Stomach smooth muscle (tissue), 2 donors: ENCODE measurements at regions not wholly inside any gene's neighbourhood (a gene's known extent, or its start where the extent isn't known, plus 50 kb on each side); places are given as distances from the start of the nearest gene placed in this dataset.
"Not testable (repeated sequence)": the region's sequence is repeated elsewhere in the genome, so short reads cannot be mapped to it uniquely, and the experiment has no call there.

ENCODE experiments used
- H3K27ac ChIP-seq: one replicate; pipeline ENCODE4 v1.7.0; 2013; ENCODE audit warnings: mild to moderate bottlenecking, low read length, inconsistent platforms
- H3K27me3 ChIP-seq, 2 donors: one replicate each; pipeline ENCODE4 v1.7.0; 2013; ENCODE audit warnings: low read length in 2 of 2; ENCODE audit not compliant: insufficient read depth in 2 of 2, control insufficient read depth in 1 of 2
- H3K36me3 ChIP-seq, 2 donors: one replicate each; pipeline ENCODE4 v1.7.0; 2013; ENCODE audit warnings: low read length in 2 of 2; ENCODE audit not compliant: control insufficient read depth in 2 of 2, insufficient read depth in 2 of 2
- H3K4me1 ChIP-seq: one replicate; pipeline ENCODE4 v1.7.0; 2013; ENCODE audit warnings: low read length; ENCODE audit not compliant: control insufficient read depth, insufficient read depth
- H3K4me3 ChIP-seq, 2 donors: one replicate each; pipeline ENCODE4 v1.7.0; 2013; ENCODE audit warnings: low read length in 2 of 2
- H3K9ac ChIP-seq, 2 donors: one replicate each; pipeline ENCODE4 v1.7.0; 2013; ENCODE audit warnings: low read length in 2 of 2, mild to moderate bottlenecking in 1 of 2
- H3K9me3 ChIP-seq, 2 donors: one replicate each; pipeline ENCODE4 v1.7.0; 2013; ENCODE audit warnings: low read length in 2 of 2; ENCODE audit not compliant: control insufficient read depth in 2 of 2
- donor health status: healthy.
- donor health status: Pancreatic carcinoma.

DNA sequence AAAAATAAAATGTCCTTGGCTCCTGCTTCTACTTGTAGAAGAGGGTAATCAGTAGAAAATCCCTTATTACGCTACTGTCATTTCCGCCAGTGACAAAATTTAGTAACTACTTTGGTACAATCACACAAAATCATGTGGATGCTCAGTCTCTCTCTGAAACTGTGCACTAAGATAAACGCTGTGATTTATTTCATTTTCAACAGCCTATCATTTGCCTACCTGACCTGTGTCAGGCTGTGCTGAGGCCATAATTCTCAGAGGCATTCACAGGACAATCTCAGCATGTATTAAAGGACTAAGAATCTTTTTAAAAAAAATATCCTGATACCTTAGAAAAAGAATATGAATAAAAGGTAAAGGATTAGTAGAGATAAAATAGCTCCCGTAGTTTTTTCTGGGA, 226.0 kb downstream of the RASSF9 start:
- Histone ChIP-seq H3K27ac (no peak overlapping the region), H3K4me1 (no peaks in the 10 kb centered on the region), H3K4me3 (no peak overlapping the region), H3K36me3 (no peaks in the 10 kb centered on the region), H3K27me3 (no peaks in the 10 kb centered on the region), H3K9ac (no peak overlapping the region), H3K9me3 (no peaks in the 10 kb centered on the region)

DNA sequence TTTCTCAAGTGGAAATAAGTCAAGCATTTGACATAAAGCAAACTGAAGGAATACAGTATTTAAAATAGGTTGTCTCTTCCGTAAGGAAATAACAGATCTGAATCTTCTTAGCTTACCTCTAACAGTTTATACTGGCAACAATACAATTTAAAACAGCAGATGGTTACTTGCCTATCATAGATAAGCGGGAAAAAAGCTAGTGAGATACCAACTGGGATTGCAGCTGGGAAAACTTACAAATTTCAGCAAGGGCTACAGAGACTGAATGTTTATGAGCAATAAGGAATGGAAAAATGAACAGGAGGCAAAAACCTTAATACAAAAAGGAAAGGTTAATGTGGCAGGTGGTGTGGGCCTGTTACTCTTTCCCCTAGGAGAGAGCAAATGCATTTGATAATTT, 220.0 kb downstream of the RASSF9 start:
- Histone ChIP-seq H3K27me3 (no peaks in the 10 kb centered on the region), H3K4me3 (no peak overlapping the region), H3K36me3 (no peaks in the 10 kb centered on the region), H3K9me3 (no peaks in the 10 kb centered on the region), H3K9ac (no peak overlapping the region), H3K27ac (no peak overlapping the region), H3K4me1 (no peaks in the 10 kb centered on the region)

DNA sequence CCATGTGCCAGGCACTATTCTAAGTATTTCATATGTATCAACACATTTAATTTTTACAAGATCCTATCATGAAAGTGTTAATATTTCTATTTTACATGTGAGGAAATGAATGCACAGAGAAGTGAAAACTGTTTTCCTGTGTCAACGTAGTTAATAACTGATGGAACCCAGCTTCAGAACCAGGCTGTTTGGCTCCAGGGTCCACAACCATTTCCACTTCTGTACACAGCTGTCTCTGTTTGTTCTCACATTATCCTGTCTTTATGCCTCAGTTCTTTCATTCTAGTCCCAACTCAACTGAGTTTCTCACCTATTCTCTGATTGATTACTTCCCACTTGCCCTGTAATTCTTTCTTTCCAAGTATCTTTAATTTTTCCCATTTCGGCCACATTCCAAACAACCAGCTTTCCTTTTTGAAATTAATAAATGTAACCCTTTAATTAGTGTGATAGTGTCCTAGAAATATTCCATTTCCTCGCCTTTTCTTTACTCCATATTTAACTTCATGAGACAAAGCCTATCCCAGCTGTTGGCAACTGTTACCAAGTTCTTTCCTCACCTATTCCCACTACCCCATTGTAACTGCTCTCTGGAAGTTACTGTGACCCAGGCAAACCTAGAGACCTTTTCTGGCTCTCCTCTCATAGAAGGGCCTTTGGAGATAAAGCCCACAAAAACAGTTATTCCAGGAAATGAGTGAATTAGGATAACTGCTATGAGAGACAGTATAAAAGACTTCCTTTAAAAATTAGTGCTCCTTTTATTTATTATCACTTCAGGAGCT, 218.7 kb downstream of the RASSF9 start:
- Histone ChIP-seq H3K27ac (no peak overlapping the region), H3K36me3 (no peaks in the 10 kb centered on the region), H3K9ac (no peak overlapping the region), H3K9me3 (no peaks in the 10 kb centered on the region), H3K4me1 (no peaks in the 10 kb centered on the region), H3K27me3 (no peaks in the 10 kb centered on the region), H3K4me3 (no peak overlapping the region)

DNA sequence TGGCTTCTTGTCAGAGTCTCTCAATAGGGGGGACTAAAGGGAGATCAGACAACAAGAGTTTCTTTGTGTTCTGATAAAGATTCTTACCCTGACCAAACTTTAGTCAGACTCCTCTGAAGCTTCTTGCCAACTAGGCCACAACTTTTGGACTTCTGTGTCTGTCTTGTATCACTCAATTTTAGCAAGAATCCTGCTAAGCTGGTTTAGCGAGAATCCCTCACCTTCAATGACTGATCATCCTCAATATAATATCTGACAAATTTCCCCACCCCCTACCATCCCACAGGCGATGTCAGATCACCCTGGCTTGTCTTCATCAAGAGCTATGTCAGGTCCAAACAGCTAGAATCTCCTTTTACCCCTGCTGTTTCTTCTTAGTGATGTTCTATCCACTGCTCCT, 215.2 kb downstream of the RASSF9 start:
- Histone ChIP-seq H3K9me3 (no peaks in the 10 kb centered on the region), H3K9ac (no peak overlapping the region), H3K4me1 (no peaks in the 10 kb centered on the region), H3K27ac (no peak overlapping the region), H3K27me3 (no peaks in the 10 kb centered on the region), H3K4me3 (no peak overlapping the region), H3K36me3 (no peaks in the 10 kb centered on the region)

DNA sequence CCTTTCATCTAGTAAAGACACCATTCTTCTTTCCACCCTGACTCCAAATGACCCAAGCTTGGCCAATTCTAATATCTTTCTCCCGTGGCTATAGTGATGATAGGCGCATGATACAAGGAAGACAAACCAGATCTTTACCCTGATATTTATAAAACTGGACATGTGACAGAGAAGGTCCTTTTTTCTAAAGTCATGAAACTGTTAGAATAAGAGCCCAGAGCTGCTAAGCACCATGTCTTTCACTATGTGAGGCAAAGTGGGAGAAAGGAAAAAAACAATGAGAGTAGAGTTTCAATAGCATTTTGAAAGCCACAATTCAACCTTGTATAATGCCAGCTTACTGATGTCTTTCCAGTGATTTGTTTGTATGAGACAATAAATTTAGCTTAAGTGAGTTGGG, 212.4 kb downstream of the RASSF9 start:
- no peaks in the 10 kb centered on the region for H3K9me3 ChIP-seq
- no peak overlapping the region for H3K27ac ChIP-seq
- no peaks in the 10 kb centered on the region for H3K4me1 ChIP-seq
- no peak overlapping the region for H3K9ac ChIP-seq
- H3K36me3 ChIP-seq: no peaks in the 10 kb centered on the region
- no peaks in the 10 kb centered on the region for H3K27me3 ChIP-seq
- H3K4me3 ChIP-seq: no peak overlapping the region

DNA sequence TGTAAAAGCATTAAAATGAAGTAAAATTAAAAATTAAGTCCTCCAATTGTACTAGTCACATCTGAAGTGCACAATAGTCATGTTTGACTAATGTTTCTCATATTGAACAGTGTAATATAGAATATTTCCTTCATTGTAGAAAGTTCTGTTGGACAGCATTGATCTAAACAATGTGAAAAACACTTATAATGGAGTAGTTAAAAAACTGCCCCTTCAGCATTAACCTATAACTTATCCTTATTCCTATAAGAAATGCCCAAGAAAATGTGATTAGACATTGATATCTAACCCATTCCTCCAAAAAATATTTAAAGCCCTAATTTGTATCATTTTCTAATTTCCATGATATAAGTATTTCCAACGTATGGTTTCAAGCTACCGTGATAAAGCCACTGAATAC, 210.7 kb downstream of the RASSF9 start:
- Histone ChIP-seq H3K4me1 (no peaks in the 10 kb centered on the region), H3K36me3 (no peaks in the 10 kb centered on the region), H3K27me3 (no peaks in the 10 kb centered on the region), H3K9ac (no peak overlapping the region), H3K9me3 (no peaks in the 10 kb centered on the region), H3K4me3 (no peak overlapping the region), H3K27ac (no peak overlapping the region)

DNA sequence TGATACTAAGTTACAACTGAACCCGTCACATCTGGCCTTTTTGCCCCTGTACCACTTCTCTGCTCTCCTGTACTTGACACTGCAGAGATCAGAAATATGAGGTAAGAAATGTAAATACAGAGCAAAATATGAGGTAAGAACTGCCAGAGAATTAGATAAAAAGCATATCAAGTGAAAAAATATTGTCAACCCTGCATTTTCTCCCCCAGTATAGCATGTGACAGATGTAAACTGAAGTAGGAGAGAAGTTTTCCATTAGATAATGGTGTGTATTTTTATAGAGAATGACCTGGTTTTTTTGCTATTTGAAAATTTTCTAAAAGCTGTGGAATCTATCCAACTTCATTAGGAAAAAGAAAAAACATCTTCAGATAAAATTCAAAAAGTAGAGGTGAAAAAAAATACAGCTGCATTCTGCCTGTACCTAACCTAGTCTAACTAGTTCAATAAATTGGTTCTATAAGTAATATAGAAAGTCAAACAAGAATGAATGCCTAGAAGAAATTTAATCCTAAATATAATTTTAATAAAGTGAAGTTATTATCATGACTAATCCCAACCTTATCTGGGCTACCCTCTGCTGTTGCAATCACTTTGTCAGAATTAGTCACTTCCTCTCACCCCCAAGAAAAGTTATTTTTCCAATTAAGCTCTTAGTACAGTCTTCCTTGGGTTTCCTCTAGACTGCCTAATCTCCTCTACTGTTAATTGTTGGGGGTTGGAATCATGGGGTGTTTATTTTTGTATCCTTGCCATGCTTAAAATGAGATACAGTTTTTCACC, 210.0 kb downstream of the RASSF9 start:
- no peaks in the 10 kb centered on the region for H3K27me3 ChIP-seq
- H3K4me1 ChIP-seq: no peaks in the 10 kb centered on the region
- H3K9ac ChIP-seq: no peak overlapping the region
- no peak overlapping the region for H3K4me3 ChIP-seq
- no peaks in the 10 kb centered on the region for H3K36me3 ChIP-seq
- H3K27ac ChIP-seq: no peak overlapping the region
- no peaks in the 10 kb centered on the region for H3K9me3 ChIP-seq

DNA sequence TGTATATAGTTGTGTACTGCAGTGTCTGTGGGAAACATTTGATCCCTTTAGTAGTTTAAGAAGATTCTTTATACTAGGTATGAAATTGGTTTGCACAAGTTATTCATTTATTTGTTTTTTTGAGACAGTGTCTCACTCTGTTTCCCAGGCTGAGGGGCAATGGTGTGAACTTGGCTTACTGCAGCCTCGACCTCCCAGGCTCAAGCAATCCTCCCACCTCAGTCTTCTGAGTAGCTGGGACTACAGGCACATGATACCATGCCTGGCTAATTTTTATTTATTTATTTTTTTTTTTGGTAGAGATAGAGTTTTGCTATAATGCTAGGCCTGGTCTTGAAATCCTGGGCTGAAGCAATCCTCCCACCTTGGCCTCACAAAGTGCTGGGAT, 209.4 kb downstream of the RASSF9 start:
- Histone ChIP-seq H3K27ac (no peak overlapping the region), H3K4me3 (no peak overlapping the region), H3K4me1 (no peaks in the 10 kb centered on the region), H3K27me3 (no peaks in the 10 kb centered on the region), H3K36me3 (no peaks in the 10 kb centered on the region), H3K9ac (no peak overlapping the region), H3K9me3 (no peaks in the 10 kb centered on the region)

DNA sequence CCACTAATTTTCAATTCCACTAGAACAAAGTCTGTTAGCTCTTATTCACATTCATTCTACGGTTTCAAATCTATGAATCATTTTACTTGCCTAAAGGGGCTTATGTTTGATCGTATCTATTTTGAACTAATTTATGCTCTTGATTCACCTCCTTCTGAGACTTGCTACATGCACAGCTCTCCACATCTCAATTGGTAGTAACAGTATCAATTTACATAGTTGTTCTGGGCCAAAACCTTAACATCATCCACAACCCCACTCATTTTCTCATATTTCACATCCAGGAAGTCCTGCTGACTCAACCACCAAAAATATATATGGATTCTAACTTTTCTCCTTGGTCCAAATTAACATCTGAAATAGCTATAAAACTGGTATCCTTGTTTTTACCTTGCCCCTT, 208.6 kb downstream of the RASSF9 start:
- no peaks in the 10 kb centered on the region for H3K27me3 ChIP-seq
- no peaks in the 10 kb centered on the region for H3K9me3 ChIP-seq
- H3K4me3 ChIP-seq: no peak overlapping the region
- no peaks in the 10 kb centered on the region for H3K36me3 ChIP-seq
- no peaks in the 10 kb centered on the region for H3K4me1 ChIP-seq
- H3K9ac ChIP-seq: no peak overlapping the region
- no peak overlapping the region for H3K27ac ChIP-seq

DNA sequence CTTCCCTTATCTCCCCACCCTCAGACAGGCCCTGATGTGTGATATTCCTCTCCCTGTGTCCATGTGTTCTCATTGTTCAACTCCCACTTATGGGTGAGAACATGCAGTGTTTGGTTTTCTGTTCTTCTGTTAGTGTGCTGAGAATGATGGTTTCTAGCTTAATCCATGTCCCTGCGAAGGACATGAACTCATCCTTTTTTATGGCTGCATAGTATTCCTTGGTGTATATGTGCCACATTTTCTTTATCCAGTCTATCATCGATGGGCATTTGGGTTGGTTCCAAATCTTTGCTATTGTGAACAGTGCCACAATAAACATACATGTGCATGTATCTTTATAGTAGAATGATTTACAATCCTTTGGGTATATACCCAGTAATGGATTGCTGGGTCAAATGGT, 207.6 kb downstream of the RASSF9 start:
- not testable (repeated sequence) for H3K27me3 ChIP-seq, H3K4me1 ChIP-seq, H3K9ac ChIP-seq, H3K27ac ChIP-seq, H3K4me3 ChIP-seq, H3K9me3 ChIP-seq, H3K36me3 ChIP-seq

DNA sequence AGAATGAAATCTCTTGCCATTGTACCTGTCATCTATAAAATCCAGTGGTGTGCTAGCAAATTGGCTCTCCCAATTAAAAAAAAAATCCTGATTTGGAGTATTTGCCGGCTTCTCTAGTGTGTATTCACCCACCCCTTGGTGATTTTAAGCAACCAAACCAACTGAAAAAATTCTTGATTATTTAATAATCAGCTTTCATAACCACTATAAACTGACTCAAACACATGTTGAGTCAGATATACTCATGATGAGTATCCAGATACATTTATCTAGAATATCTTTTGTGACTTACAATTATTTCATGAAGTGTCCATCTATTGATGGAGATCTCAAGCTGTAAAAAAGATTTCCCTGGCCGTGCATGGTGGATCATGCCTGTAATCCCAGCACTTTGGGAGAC, 205.4 kb downstream of the RASSF9 start:
- Histone ChIP-seq H3K4me1 (no peaks in the 10 kb centered on the region), H3K9ac (no peak overlapping the region), H3K4me3 (no peak overlapping the region), H3K27me3 (no peaks in the 10 kb centered on the region), H3K36me3 (no peaks in the 10 kb centered on the region), H3K9me3 (no peaks in the 10 kb centered on the region), H3K27ac (no peak overlapping the region)
